ENCODE measurements at regions not wholly inside any gene's neighbourhood (a gene's known extent, or its start where the extent isn't known, plus 50 kb on each side); places are given as distances from the start of the nearest gene placed in this dataset.
"Not testable (repeated sequence)": the region's sequence is repeated elsewhere in the genome, so short reads cannot be mapped to it uniquely, and the experiment has no call there.

- no peak for DNase-seq
These were observed 306.8 kb upstream of the NMUR2 start for GRCh38 chr5:152711801-152712388.

GRCh38 chr5:152717393-152717792 is 312.3 kb upstream of the NMUR2 start:
- DNase-seq = no peak

GRCh38 chr5:152723482-152723881 is 318.4 kb upstream of the NMUR2 start:
- no peak for DNase-seq

- DNase-seq = no peak
These were observed 325.1 kb upstream of the NMUR2 start for GRCh38 chr5:152730176-152730575.

- no peak for DNase-seq
These were observed 331.8 kb upstream of the NMUR2 start for GRCh38 chr5:152736906-152737305.

GRCh38 chr5:152739916-152740315 is 334.8 kb upstream of the NMUR2 start:
- no peak for DNase-seq

GRCh38 chr5:152741126-152741525 is 336.0 kb upstream of the NMUR2 start:
- not testable (repeated sequence) for DNase-seq

- DNase-seq = not testable (repeated sequence)
These were observed 382.7 kb upstream of the NMUR2 start for GRCh38 chr5:152787709-152788217.

- no peak for DNase-seq
These were observed 396.8 kb upstream of the NMUR2 start for GRCh38 chr5:152801886-152802285.

- no peak for DNase-seq
These were observed 399.1 kb upstream of the NMUR2 start for GRCh38 chr5:152804179-152804578.

- no peak for DNase-seq
These were observed 406.9 kb upstream of the NMUR2 start for GRCh38 chr5:152811988-152812387.

- peak; percentile 75 for DNase-seq
These were observed 408.4 kb upstream of the NMUR2 start for GRCh38 chr5:152813526-152813925.

- no peak for DNase-seq
These were observed 414.8 kb upstream of the NMUR2 start for GRCh38 chr5:152819891-152820290.

- DNase-seq = no peak
These were observed 419.2 kb upstream of the NMUR2 start for GRCh38 chr5:152824316-152824715.

- no peak for DNase-seq
These were observed 433.2 kb upstream of the NMUR2 start for GRCh38 chr5:152838241-152838786.

GRCh38 chr5:152844713-152845112 is 439.6 kb upstream of the NMUR2 start:
- DNase-seq = peak; percentile 53

GRCh38 chr5:152853361-152853760 is 448.3 kb upstream of the NMUR2 start:
- DNase-seq = no peak

- no peak for DNase-seq
These were observed 450.4 kb upstream of the NMUR2 start for GRCh38 chr5:152855441-152855840.

GRCh38 chr5:152861231-152861630 is 456.2 kb upstream of the NMUR2 start:
- DNase-seq = no peak

- peak; percentile 21 for DNase-seq
These were observed 459.4 kb upstream of the NMUR2 start for GRCh38 chr5:152864447-152864846.

- no peak for DNase-seq
These were observed 459.9 kb upstream of the NMUR2 start for GRCh38 chr5:152864991-152865390.

GRCh38 chr5:152869971-152870370 is 464.9 kb upstream of the NMUR2 start:
- no peak for DNase-seq

GRCh38 chr5:152882621-152883020 is 477.5 kb upstream of the NMUR2 start:
- no peak for DNase-seq

GRCh38 chr5:152883066-152883775 is 478.1 kb upstream of the NMUR2 start:
- DNase-seq = no peak

Data from NCI-H446 treated with DMSO at 0.1 percent for 48 hours (cell line).